H1 (cell line): ENCODE measurements at regions not wholly inside any gene's neighbourhood (a gene's known extent, or its start where the extent isn't known, plus 50 kb on each side); places are given as distances from the start of the nearest gene placed in this dataset.
"Not testable (repeated sequence)": the region's sequence is repeated elsewhere in the genome, so short reads cannot be mapped to it uniquely, and the experiment has no call there.

Experiments
- CTCF ChIA-PET: fragments of 300-600 bp; sonication (Branson Sonifier 250); formaldehyde crosslinking; loops from one replicate; lab custom pipeline; 2021; ENCODE audit not compliant: partially characterized antibody; lab: Charles Lee
- POLR2A ChIA-PET: fragments of 300-600 bp; sonication (Branson Sonifier 250); formaldehyde crosslinking; loops from one replicate; lab custom pipeline; 2021; ENCODE audit warnings: inconsistent platforms; ENCODE audit not compliant: partially characterized antibody; lab: Charles Lee
- DNase-seq, 2 experiments: peaks; one replicate each; pipeline versions ENCODE4 v3.0.0 to v3.0.0-alpha.2; 2010 to 2022; ENCODE audit warnings: low spot score in 2 of 2, low read depth in 1 of 2, mixed read lengths in 1 of 2
- FAIRE-seq: peaks from 2 replicates; lab custom pipeline; 2011; peaks lifted over from hg19 to GRCh38; lab: Jason Lieb, UNC
- H2AFZ ChIP-seq: 2 replicates; pipeline ENCODE4 v1.8.1; 2012; ENCODE audit warnings: low read length, inconsistent platforms
- H2AK5ac ChIP-seq: 2 replicates; pipeline ENCODE4 v1.6.1; 2013; ENCODE audit warnings: low read depth, low read length
- H2BK120ac ChIP-seq: replicated peaks from 2 replicates; pipeline ENCODE3; 2013; ENCODE audit warnings: low read depth, low read length, inconsistent platforms
- H2BK12ac ChIP-seq: 2 replicates; pipeline ENCODE4 v1.6.1; 2013; ENCODE audit warnings: low read depth, low read length
- H2BK15ac ChIP-seq: 2 replicates; pipeline ENCODE4 v1.6.1; 2013; ENCODE audit warnings: low read length
- H2BK20ac ChIP-seq: 2 replicates; pipeline ENCODE4 v1.6.1; 2013; ENCODE audit warnings: low read length
- H2BK5ac ChIP-seq: 2 replicates; pipeline ENCODE4 v1.6.1; 2013; ENCODE audit warnings: low read depth, low read length
- H3K14ac ChIP-seq: 2 replicates; pipeline ENCODE4 v1.6.1; 2013; ENCODE audit warnings: inconsistent platforms; ENCODE audit not compliant: insufficient read length
- H3K18ac ChIP-seq: 2 replicates; pipeline ENCODE4 v1.6.1; 2013; ENCODE audit warnings: low read length; ENCODE audit errors: extremely low read depth
- H3K23ac ChIP-seq: 2 replicates; pipeline ENCODE4 v1.6.1; 2013; ENCODE audit warnings: inconsistent platforms; ENCODE audit not compliant: insufficient read length
- H3K23me2 ChIP-seq: 2 replicates; pipeline ENCODE4 v1.6.1; 2013; ENCODE audit warnings: low read depth, low read length
- H3K27ac ChIP-seq: 2 replicates; pipeline ENCODE4 v1.6.1; 2011; ENCODE audit warnings: low read depth, low read length, inconsistent platforms
- H3K27me3 ChIP-seq, 4 experiments: replicated peaks in 1 of 4; 1 replicate in 1 of 4; 2 replicates in 3 of 4; pipeline versions ENCODE4 v1.6.1 to v1.8.1; 2011 to 2013; ENCODE audit warnings: low read length in 3 of 4, mild to moderate bottlenecking in 3 of 4, inconsistent platforms in 2 of 4, mixed read lengths in 2 of 4, moderate library complexity in 1 of 4; ENCODE audit not compliant: control insufficient read depth in 3 of 4, insufficient read depth in 3 of 4; ENCODE audit errors: extremely low read depth in 1 of 4
- H3K36me3 ChIP-seq, 4 experiments: 2 replicates each; pipeline versions ENCODE4 v1.6.1 to v1.8.1; 2011 to 2013; ENCODE audit warnings: mild to moderate bottlenecking in 4 of 4, low read length in 3 of 4, moderate library complexity in 2 of 4, control low read depth in 1 of 4, inconsistent platforms in 1 of 4; ENCODE audit not compliant: insufficient read depth in 4 of 4, control insufficient read depth in 2 of 4
- H3K4ac ChIP-seq: replicated peaks from 2 replicates; pipeline ENCODE3; 2013; ENCODE audit warnings: low read length, low read depth, mixed read lengths, inconsistent platforms; ENCODE audit not compliant: insufficient read length
- H3K4me1 ChIP-seq, 4 experiments: replicated peaks in 1 of 4; 1 replicate in 1 of 4; 2 replicates in 3 of 4; pipeline versions ENCODE4 v1.6.1 to v1.8.1; 2011 to 2013; ENCODE audit warnings: low read length in 3 of 4, inconsistent platforms in 2 of 4, mixed read lengths in 1 of 4; ENCODE audit not compliant: insufficient read depth in 4 of 4, control insufficient read depth in 3 of 4
- H3K4me2 ChIP-seq, 2 experiments: 2 replicates each; pipeline versions ENCODE4 v1.6.1 to v1.8.1; 2011 to 2013; ENCODE audit warnings: low read depth in 2 of 2, low read length in 2 of 2, control low read depth in 1 of 2, inconsistent platforms in 1 of 2, mild to moderate bottlenecking in 1 of 2; ENCODE audit not compliant: insufficient read depth in 1 of 2
- H3K4me3 ChIP-seq, 4 experiments: fragments of 200-600, 300-600 bp in 1 of 4; sonication (generic), shearing (Covaris generic), sonication (Bioruptor Twin) in 1 of 4; 2 replicates each; pipeline versions ENCODE4 v1.5.1 to v1.8.1; 2011 to 2016; ENCODE audit warnings: low read length in 4 of 4, low read depth in 3 of 4, control low read depth in 2 of 4, inconsistent platforms in 2 of 4, mild to moderate bottlenecking in 2 of 4, mixed read lengths in 1 of 4, moderate library complexity in 1 of 4; ENCODE audit not compliant: insufficient read depth in 2 of 4; ENCODE audit errors: extremely low read depth in 1 of 4
- H3K56ac ChIP-seq: replicated peaks from 2 replicates; pipeline ENCODE3; 2013; ENCODE audit warnings: low read depth, mild to moderate bottlenecking, mixed read lengths, low read length, inconsistent platforms; ENCODE audit not compliant: insufficient read length
- H3K79me1 ChIP-seq: 2 replicates; pipeline ENCODE4 v1.6.1; 2013; ENCODE audit warnings: low read depth, low read length, control low read depth
- H3K79me2 ChIP-seq, 2 experiments: 2 replicates each; pipeline versions ENCODE4 v1.6.1 to v1.8.1; 2012 to 2013; ENCODE audit warnings: low read length in 2 of 2, mild to moderate bottlenecking in 2 of 2, inconsistent platforms in 1 of 2; ENCODE audit not compliant: insufficient read depth in 2 of 2, control insufficient read depth in 1 of 2
- H3K9ac ChIP-seq, 4 experiments: replicated peaks in 1 of 4; 1 replicate in 1 of 4; 2 replicates in 3 of 4; pipeline versions ENCODE4 v1.6.1 to v1.8.1; 2011 to 2013; ENCODE audit warnings: low read depth in 3 of 4, low read length in 3 of 4, control low read depth in 2 of 4, mild to moderate bottlenecking in 2 of 4, moderate library complexity in 2 of 4, inconsistent platforms in 1 of 4; ENCODE audit errors: extremely low read depth in 1 of 4
- H3K9me3 ChIP-seq, 2 experiments: 2 replicates each; pipeline versions ENCODE4 v1.6.1 to v1.8.1; 2012 to 2013; ENCODE audit warnings: mild to moderate bottlenecking in 2 of 2, moderate library complexity in 2 of 2, control low read depth in 1 of 2, inconsistent platforms in 1 of 2, low read depth in 1 of 2, low read length in 1 of 2, mixed read lengths in 1 of 2; ENCODE audit not compliant: insufficient read depth in 2 of 2
- H4K20me1 ChIP-seq, 2 experiments: replicated peaks in 1 of 2; 2 replicates each; pipeline versions ENCODE3 to v1.8.1; 2011 to 2013; ENCODE audit warnings: inconsistent platforms in 2 of 2, low read length in 2 of 2, mild to moderate bottlenecking in 1 of 2; ENCODE audit not compliant: insufficient read depth in 2 of 2, control insufficient read depth in 1 of 2
- H4K5ac ChIP-seq: 2 replicates; pipeline ENCODE4 v1.6.1; 2013; ENCODE audit warnings: low read length, low read depth, mixed read lengths, inconsistent platforms; ENCODE audit not compliant: insufficient read length
- H4K8ac ChIP-seq: 2 replicates; pipeline ENCODE4 v1.8.0; 2013; ENCODE audit warnings: mild to moderate bottlenecking, moderate library complexity, low read length, inconsistent platforms; ENCODE audit not compliant: insufficient read depth; ENCODE audit errors: extremely low read depth
- H4K91ac ChIP-seq: replicated peaks from 2 replicates; pipeline ENCODE3; 2013; ENCODE audit warnings: low read length, mixed read lengths, inconsistent platforms; ENCODE audit not compliant: insufficient read length
- EGR1 ChIP-seq: IDR thresholded peaks from 2 replicates; pipeline ENCODE4 v1.6.1; 2011; ENCODE audit warnings: low read depth, low read length, borderline replicate concordance
- SUZ12 ChIP-seq: fragments of 200-600 bp; sonication (generic); IDR thresholded peaks from 2 replicates; pipeline ENCODE4 v1.6.1; 2012; ENCODE audit warnings: mild to moderate bottlenecking, inconsistent platforms, low read length, moderate library complexity, mixed read lengths
- TBP ChIP-seq: IDR thresholded peaks from 2 replicates; pipeline ENCODE4 v1.6.1; 2011; ENCODE audit warnings: low read depth, low read length, improper control_type of control experiment
- WGBS, 2 experiments: shearing (Covaris generic) in 1 of 2; methylation state at CpG; one replicate each; pipeline versions ENCODE4 v1.1.6 to v1.1.7; 2013 to 2015; ENCODE audit warnings: low lambda C conversion rate in 2 of 2, mixed read lengths in 2 of 2, inconsistent platforms in 1 of 2, low coverage in 1 of 2, missing lambda C conversion rate in 1 of 2; ENCODE audit not compliant: insufficient replicate concordance in 2 of 2, insufficient coverage in 1 of 2, insufficient read length in 1 of 2; ENCODE audit errors: extremely low coverage in 1 of 2, missing lambda C conversion rate in 1 of 2; 5-methylcytosine and 5-hydroxymethylcytosine counted together

DNA sequence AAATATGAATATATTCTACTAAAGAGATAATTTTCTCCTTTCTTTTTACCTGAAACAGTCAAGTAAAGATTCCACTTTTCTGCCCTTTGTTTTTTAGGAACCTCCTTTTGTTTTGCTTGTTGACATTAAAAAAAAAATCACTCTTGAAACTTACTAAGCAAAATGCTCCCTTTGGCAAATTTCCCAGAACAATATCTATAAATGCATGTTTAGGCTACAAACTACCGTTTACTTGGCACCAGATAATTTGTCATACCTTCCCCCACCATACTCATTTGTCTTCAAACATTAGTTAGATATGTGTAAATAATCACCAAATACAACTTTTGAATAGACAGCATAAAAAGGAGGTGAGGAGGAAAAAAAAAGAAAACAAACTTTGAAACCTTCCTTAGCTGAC, 604.7 kb downstream of the RFPL4B start:
- DNase-seq (no peak), FAIRE-seq (no peak)
- Histone ChIP-seq H3K4me2 (no peak overlapping the region), H3K9me3 (no peaks in the 10 kb centered on the region), H3K27ac (no peak overlapping the region), H2AFZ (no peak overlapping the region), H3K4ac (no peak overlapping the region), H3K4me1 (no peaks in the 10 kb centered on the region), H3K56ac (no peak overlapping the region), H3K4me3 (no peak overlapping the region), H3K36me3 (no peaks in the 10 kb centered on the region), H3K18ac (no peak overlapping the region), H2BK20ac (no peak overlapping the region), H3K9ac (no peak overlapping the region), H4K91ac (no peak overlapping the region), H2BK15ac (no peak overlapping the region), H3K23ac (no peak overlapping the region), H3K79me2 (no peaks in the 10 kb centered on the region), H2AK5ac (no peak overlapping the region), H3K23me2 (no peaks in the 10 kb centered on the region), H3K27me3 (no peaks in the 10 kb centered on the region), H4K20me1 (no peaks in the 10 kb centered on the region), H2BK12ac (no peak overlapping the region), H4K8ac (no peak overlapping the region), H3K14ac (no peak overlapping the region), H2BK5ac (no peak overlapping the region), H4K5ac (no peak overlapping the region), H3K79me1 (no peaks in the 10 kb centered on the region), H2BK120ac (no peak overlapping the region)
- CTCF ChIA-PET: no interaction called here
- TF ChIP-seq EGR1 (no peak), TBP (no peak), SUZ12 (no peak)
- POLR2A ChIA-PET: no interaction called here
- 88% methylated on average over 1 of the region's 1 CpG; no CpG with 5 or more reads in 1 of the 2 experiments for WGBS, 2 experiments

DNA sequence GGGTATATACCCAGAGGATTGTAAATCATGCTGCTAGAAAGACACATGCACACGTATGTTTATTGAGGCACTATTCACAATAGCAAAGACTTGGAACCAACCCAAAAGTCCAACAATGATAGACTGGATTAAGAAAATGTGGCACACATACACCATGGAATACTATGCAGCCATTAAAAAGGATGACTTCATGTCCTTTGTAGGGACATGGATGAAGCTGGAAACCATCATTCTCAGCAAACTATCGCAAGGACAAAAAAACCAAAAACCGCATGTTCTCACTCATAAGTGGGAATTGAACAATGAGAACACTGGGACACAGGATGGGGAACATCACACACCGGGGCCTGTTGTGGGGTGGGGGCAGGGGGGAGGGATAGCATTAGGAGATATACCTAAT, 608.6 kb downstream of the RFPL4B start:
- CTCF ChIA-PET, H2AK5ac ChIP-seq, H2BK120ac ChIP-seq, H3K9me3 ChIP-seq, H3K4me1 ChIP-seq, H2BK20ac ChIP-seq, H2BK5ac ChIP-seq, H3K27ac ChIP-seq, H3K56ac ChIP-seq, H3K4ac ChIP-seq, H3K9ac ChIP-seq, H3K79me2 ChIP-seq, H3K27me3 ChIP-seq, H4K20me1 ChIP-seq, H3K79me1 ChIP-seq, H3K23me2 ChIP-seq, H3K18ac ChIP-seq, H2AFZ ChIP-seq, H3K23ac ChIP-seq, H3K4me3 ChIP-seq, FAIRE-seq, H3K14ac ChIP-seq, H3K4me2 ChIP-seq, DNase-seq, H4K5ac ChIP-seq, H4K8ac ChIP-seq, H3K36me3 ChIP-seq, H4K91ac ChIP-seq, H2BK12ac ChIP-seq, POLR2A ChIA-PET, H2BK15ac ChIP-seq: not testable (repeated sequence)
- 98% methylated on average over 4 of the region's 4 CpGs; no CpG with 5 or more reads in 1 of the 2 experiments for WGBS, 2 experiments
